ENCODE measurements at regions not wholly inside any gene's neighbourhood (a gene's known extent, or its start where the extent isn't known, plus 50 kb on each side); places are given as distances from the start of the nearest gene placed in this dataset.

- TF ChIP-seq CTCF (IDR thresholded peaks at IDR 0.05) (no peak), EP300 (IDR thresholded peaks at IDR 0.05) (no peak), POLR2A (IDR thresholded peaks at IDR 0.05; ENCODE audit: low read depth) (no peak)
Observed at GRCh38 chr14:88992011-88992410, 167.6 kb downstream of the TTC8 start.

Data from esophagus muscularis mucosa (tissue), 4 donors.